GM21723 (cell line): ENCODE measurements at regions not wholly inside any gene's neighbourhood (a gene's known extent, or its start where the extent isn't known, plus 50 kb on each side); places are given as distances from the start of the nearest gene placed in this dataset.
"Not testable (repeated sequence)": the region's sequence is repeated elsewhere in the genome, so short reads cannot be mapped to it uniquely, and the experiment has no call there.

Source experiments
- ATAC-seq: cut with Tn5 transposase; IDR thresholded peaks from one replicate; pipeline ENCODE4 v1.9.1; 2021; ENCODE audit warnings: mild to moderate bottlenecking, moderate library complexity; ENCODE audit not compliant: unreplicated experiment

DNA sequence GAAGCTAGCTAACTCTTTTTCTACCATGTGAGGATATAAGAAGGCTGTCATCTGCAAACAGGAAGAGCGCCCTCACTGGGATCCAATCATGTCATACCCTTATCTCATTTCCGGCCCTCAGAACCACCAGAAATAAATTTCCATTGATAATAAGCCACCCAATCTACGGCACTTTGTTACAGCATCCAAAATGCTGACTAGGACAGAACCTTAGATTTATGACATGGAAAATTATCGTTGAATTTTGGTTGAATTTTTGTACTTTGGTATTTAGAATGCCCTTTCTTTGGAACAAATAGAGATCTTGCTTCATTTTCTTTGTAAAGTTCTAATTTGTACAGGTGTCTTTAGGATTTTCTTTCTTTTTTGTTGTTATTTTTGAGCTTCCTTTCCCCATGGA lies 53.3 kb upstream of the CYLC2 start:
- no peak for ATAC-seq

DNA sequence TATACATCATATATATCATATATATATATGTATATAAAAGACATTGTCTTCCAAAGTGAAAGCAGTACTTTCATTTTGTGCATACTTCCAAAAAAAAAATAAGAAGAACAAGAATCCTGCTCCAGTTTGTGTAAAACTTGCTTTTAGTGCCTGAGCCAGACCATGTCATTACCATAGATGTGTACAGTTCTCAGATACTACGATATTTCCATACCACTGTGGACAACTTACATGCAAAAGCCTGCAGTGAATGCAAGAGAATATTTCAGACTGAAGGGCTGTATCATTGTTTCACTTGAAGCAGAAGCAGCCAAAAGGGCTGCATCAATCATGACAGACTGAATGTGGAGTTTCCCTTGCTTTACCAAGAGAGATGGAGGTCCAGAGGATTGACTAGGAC lies 72.6 kb upstream of the CYLC2 start:
- ATAC-seq: no peak

DNA sequence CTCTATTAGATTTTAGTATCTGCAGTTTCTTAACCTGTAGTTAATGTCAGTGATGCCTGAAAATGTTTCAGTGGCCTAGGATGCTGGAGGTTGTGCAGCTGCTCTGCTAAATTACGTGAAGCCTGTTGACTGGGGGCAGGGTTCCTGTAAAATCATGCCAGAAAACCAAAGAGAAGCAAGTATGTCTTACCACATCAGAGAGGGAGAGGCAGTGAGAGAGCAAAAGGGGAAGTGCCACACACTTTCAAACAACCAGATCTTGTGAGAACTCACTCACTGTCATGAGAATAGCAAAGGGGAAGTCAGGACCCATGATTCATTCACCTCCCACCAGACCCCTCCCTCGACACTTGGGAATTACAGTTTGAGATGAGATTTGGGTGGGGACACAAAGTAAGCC lies 83.9 kb upstream of the CYLC2 start:
- ATAC-seq: no peak

DNA sequence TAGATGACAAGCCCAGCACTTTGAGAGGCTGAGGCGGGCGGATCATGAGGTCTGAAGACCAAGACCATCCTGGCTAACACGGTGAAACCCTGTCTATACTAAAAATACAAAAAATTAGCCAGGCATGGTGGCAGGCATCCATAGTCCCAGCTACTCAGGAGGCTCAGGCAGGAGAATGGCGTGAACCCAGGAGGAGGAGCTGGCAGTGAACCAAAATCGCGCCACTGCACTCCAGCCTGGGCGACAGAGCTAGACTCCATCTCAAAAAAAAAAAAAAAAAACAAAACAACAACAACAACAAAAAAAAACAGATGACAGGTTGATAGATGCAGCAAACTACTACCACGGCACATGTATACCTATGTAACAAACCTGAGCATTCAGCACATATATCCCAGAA lies 89.3 kb upstream of the CYLC2 start:
- ATAC-seq: not testable (repeated sequence)

- no peak for ATAC-seq
Measured at GRCh38 chr9:102892025-102892424, 103.1 kb upstream of the CYLC2 start.

DNA sequence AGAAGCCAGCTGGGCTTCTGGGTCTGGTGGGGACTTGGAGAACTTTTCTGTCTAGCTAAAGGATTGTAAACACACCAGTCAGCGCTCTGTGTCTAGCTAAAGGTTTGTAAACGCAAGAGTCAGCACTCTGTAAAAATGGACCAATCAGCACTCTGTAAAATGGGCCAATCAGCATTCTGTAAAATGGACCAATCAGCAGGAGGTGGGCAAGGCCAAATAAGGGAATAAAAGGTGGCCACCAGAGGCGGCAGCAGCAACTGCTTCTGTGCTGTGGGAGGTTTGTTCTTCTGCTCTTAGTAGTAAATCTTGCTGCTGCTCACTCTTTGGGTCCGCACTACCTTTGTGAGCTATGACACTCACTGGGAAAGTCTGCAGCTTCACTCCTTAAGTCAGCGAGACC lies 106.4 kb upstream of the CYLC2 start:
- not testable (repeated sequence) for ATAC-seq

GRCh38 chr9:102875687-102876086 lies 119.4 kb upstream of the CYLC2 start:
- ATAC-seq: no peak

DNA sequence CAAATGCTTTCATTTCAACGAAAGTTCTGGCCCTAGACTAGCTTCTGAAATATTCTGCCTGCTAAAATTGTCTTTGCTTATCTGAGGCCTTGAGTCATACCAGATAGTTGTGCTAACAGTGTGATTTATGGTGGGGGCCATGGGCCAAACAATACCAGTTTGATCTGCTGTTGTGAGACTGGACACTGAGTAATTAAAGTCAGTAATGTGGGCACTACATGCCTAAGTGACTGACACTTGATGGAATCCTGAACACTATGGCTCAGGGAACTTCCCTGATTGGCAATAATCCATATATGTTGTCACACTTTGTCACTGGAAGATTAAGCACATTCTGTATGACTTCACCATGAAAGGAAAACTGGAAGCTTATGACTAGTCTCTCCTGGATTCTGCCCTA lies 127.6 kb upstream of the CYLC2 start:
- ATAC-seq: no peak

GRCh38 chr9:102862478-102862877 lies 132.7 kb upstream of the CYLC2 start:
- ATAC-seq: no peak

GRCh38 chr9:102855641-102856040 lies 139.5 kb upstream of the CYLC2 start:
- ATAC-seq: no peak

DNA sequence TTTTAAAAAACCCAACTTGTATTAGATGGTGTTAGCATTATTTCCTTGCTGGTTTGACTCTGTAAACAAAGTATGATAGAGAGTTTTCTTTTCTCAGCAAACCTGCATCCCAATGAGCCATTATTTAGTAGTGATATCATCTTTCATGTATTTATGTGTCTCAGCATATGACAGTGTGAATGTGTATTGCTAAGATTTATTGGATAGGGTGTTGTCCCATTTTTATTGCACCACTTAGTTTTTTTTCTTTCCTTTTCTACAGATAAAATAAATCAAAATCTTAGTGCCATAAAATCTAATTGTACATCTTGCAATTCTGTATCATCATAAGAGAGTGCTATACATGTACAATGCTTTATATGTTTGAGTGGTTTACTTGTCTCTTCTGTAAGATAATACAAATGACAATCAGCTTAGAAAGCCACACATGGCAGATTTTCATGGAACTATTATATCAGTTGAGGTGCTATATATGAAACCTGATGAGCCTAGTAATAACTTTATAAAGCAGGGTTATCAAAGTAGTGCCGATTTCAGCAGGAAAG lies 149.2 kb upstream of the CYLC2 start:
- ATAC-seq: no peak

- no peak for ATAC-seq
Measured at GRCh38 chr9:102844716-102845115, 150.4 kb upstream of the CYLC2 start.

- ATAC-seq: no peak
Measured at GRCh38 chr9:102842423-102842822, 152.7 kb upstream of the CYLC2 start.

- ATAC-seq: no peak
Measured at GRCh38 chr9:102841376-102841775, 153.8 kb upstream of the CYLC2 start.

GRCh38 chr9:102840335-102840734 lies 154.8 kb upstream of the CYLC2 start:
- no peak for ATAC-seq

DNA sequence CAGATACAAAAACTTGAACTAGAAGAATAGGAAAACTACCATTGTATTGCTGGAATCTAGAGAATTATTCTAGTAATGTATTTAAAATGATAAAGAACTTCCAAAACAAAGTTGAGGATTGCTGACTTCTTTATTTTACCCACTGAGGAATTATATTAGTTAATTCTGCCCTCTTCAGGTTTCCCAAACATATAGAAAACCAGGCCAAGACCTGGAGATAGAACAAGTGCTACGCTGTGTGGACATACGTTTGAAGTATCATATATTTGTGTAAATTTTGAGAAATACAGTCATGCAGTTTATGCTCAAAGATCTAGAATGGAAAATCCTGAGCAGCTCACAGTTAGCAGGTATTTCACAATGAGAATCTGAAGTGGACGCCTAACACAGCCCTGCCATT lies 162.3 kb upstream of the CYLC2 start:
- no peak for ATAC-seq

DNA sequence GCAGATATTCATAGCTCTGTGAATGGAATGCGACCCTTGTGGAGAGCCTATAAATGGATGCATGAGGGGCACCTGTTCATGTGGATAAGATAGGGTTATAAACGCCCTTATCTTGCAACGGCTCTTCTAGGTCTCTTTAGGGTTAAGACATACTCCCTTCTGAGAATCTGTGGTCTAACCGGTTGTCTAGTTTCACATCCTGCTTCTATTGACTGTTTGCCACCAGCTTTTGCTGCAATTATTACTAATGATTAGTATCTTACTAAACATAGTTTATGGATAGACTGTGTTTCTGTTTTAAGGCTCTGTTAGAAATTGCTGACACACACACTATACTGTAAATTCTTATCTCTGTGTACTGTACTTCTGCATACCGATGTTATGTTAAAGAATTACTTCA lies 198.9 kb upstream of the CYLC2 start:
- no peak for ATAC-seq

DNA sequence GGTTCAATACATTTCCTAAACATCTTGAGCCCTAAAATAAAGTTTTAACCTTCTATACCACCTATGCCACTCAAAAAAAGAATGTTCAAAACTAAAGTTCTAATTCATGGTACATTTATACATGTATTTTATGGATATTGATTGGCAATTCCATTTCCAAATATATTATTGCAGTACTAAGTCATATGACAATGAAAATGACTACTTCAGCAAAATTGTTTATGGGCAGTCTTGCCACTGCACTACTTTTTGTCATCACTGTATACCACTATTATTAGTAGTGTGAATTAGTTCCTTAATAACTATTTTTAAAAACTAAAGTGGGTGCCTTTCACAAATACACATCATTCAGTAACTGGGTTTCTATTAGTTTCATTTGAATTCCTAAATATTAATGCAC lies 199.6 kb upstream of the CYLC2 start:
- no peak for ATAC-seq

GRCh38 chr9:102779356-102779755 lies 215.8 kb upstream of the CYLC2 start:
- ATAC-seq: no peak

GRCh38 chr9:102778746-102779145 lies 216.4 kb upstream of the CYLC2 start:
- no peak for ATAC-seq

DNA sequence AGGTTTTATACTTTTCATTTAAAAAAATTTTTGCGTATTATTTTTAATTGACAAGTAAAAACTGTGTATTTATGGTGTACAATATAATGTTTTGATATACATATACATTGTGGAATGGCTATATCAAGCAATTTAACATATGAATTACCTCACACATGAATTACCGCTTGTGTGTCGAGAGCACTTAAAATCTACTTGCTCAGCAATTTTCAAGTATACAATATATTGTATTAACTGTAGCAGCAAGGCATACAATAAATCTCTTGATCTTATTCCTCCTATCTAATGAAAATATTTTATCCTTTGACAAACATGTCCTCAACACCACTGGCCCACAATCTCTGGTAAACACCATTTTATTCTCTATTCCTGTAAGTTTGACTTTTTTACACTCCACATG lies 224.4 kb upstream of the CYLC2 start:
- ATAC-seq: no peak

GRCh38 chr9:102769307-102769706 lies 225.8 kb upstream of the CYLC2 start:
- ATAC-seq: no peak

- no peak for ATAC-seq
Measured at GRCh38 chr9:102768002-102768401, 227.1 kb upstream of the CYLC2 start.

DNA sequence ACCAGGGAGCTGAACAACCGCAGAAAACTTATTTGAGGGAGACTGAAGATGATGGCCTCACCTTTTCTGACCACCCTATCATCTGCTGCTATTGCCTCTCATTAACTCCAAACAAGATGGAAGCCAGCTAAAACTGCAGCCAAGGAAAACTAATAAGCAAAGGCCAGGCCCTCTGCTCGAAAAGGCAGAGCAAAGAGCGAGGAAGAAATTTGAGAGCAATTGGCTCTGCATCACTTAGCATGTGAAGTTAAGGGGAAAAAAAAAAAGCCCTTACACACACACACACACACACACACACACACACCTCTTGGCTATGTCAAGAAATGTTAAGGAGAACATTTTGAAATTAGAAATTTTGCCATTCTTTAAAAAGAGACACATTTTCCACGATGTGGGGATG lies 228.1 kb upstream of the CYLC2 start:
- no peak for ATAC-seq
